Astrocyte of the spinal cord (primary cell): ENCODE measurements at regions not wholly inside any gene's neighbourhood (a gene's known extent, or its start where the extent isn't known, plus 50 kb on each side); places are given as distances from the start of the nearest gene placed in this dataset.

ENCODE experiments used
- DNase-seq: peaks from one replicate; pipeline ENCODE4 v3.0.0; 2011; ENCODE audit warnings: low read depth, low spot score
- H3K4me3 ChIP-seq: 2 replicates; pipeline ENCODE4 v1.5.1; 2011; ENCODE audit warnings: low read depth, mild to moderate bottlenecking, low read length, moderate library complexity
- in situ Hi-C: cut with HindIII; loops from 2 replicates; pipeline ENCODE4 v1.10.0; 2017; ENCODE audit warnings: low sequenced_read_pairs
- TF ChIP-seq, protein P1 (sequence below): IDR thresholded peaks from 2 replicates; pipeline ENCODE4 v1.5.1; 2012; ENCODE audit warnings: low read depth, mild to moderate bottlenecking, low read length, inconsistent platforms

DNA sequence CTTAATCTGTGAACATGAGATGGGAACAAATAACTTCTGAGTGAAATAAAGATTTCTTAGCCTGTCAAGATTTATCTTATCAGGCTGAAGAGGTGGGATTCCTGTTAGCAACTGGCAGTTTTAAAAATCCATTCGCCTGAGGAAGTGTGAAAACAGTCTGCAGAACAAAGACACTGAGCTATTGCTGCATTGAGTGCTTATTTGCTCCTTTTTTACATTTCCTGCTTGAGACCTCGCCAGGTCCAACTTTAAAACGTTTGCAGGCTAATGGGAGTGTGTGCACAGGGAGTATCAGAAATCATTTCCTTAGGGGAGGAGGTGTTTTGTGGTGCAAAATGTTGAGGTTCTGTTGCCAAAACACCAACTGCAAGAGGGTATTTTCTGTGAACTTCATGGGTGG lies 957.8 kb upstream of the RBFOX1 start:
- H3K4me3 ChIP-seq = no peak overlapping the region
- TF ChIP-seq, protein P1, sequence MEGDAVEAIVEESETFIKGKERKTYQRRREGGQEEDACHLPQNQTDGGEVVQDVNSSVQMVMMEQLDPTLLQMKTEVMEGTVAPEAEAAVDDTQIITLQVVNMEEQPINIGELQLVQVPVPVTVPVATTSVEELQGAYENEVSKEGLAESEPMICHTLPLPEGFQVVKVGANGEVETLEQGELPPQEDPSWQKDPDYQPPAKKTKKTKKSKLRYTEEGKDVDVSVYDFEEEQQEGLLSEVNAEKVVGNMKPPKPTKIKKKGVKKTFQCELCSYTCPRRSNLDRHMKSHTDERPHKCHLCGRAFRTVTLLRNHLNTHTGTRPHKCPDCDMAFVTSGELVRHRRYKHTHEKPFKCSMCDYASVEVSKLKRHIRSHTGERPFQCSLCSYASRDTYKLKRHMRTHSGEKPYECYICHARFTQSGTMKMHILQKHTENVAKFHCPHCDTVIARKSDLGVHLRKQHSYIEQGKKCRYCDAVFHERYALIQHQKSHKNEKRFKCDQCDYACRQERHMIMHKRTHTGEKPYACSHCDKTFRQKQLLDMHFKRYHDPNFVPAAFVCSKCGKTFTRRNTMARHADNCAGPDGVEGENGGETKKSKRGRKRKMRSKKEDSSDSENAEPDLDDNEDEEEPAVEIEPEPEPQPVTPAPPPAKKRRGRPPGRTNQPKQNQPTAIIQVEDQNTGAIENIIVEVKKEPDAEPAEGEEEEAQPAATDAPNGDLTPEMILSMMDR = no peak
- no peak for DNase-seq
- in situ Hi-C loops = no loop called here

- in situ Hi-C loops = no loop called here
- TF ChIP-seq, protein P1 = no peak
- no peak for DNase-seq
- no peak overlapping the region for H3K4me3 ChIP-seq
These were observed 967.8 kb upstream of the RBFOX1 start for GRCh38 chr16:6364846-6365245.

GRCh38 chr16:6363896-6364607 lies 968.6 kb upstream of the RBFOX1 start:
- DNase-seq = no peak
- TF ChIP-seq, protein P1 = no peak
- in situ Hi-C loops = no loop called here
- H3K4me3 ChIP-seq = no peak overlapping the region

- TF ChIP-seq, protein P1 = no peak
- H3K4me3 ChIP-seq = no peak overlapping the region
- in situ Hi-C loops = no loop called here
- no peak for DNase-seq
These were observed 969.2 kb upstream of the RBFOX1 start for GRCh38 chr16:6363396-6363795.

- in situ Hi-C loops = no loop called here
These were observed 970.3 kb upstream of the RBFOX1 start for GRCh38 chr16:6362321-6362720.

DNA sequence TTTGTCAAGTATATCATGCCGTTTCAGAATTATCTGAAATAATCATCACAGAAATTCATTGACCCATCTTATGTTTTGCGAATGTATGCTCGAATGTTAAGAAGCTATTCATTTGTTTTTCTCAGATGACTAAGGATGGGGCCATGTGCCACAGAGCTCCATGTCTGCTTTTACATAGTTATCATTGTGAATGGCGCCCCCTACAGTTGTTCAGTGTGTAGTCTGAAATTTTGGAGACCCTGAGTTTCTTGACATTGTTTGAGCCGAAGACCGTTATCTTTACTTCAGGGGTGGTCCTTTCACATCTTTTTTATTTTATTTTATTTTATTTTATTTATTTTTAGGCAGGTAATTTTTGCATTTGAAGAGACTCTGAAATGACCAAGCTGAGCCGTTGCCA lies 972.0 kb upstream of the RBFOX1 start:
- no peak overlapping the region for H3K4me3 ChIP-seq
- in situ Hi-C loops = no loop called here
- TF ChIP-seq, protein P1 = no peak
- no peak for DNase-seq

More at GRCh38 chr16:6362321-6362720, 970.3 kb upstream of the RBFOX1 start:
- no peak overlapping the region for H3K4me3 ChIP-seq
- TF ChIP-seq, protein P1 = no peak
- no peak for DNase-seq
